GM21447 (cell line): ENCODE measurements at regions not wholly inside any gene's neighbourhood (a gene's known extent, or its start where the extent isn't known, plus 50 kb on each side); places are given as distances from the start of the nearest gene placed in this dataset.
"Not testable (repeated sequence)": the region's sequence is repeated elsewhere in the genome, so short reads cannot be mapped to it uniquely, and the experiment has no call there.

Experiments
- ATAC-seq: cut with Tn5 transposase; IDR thresholded peaks from one replicate; pipeline ENCODE4 v1.9.1; 2021; ENCODE audit not compliant: unreplicated experiment

DNA sequence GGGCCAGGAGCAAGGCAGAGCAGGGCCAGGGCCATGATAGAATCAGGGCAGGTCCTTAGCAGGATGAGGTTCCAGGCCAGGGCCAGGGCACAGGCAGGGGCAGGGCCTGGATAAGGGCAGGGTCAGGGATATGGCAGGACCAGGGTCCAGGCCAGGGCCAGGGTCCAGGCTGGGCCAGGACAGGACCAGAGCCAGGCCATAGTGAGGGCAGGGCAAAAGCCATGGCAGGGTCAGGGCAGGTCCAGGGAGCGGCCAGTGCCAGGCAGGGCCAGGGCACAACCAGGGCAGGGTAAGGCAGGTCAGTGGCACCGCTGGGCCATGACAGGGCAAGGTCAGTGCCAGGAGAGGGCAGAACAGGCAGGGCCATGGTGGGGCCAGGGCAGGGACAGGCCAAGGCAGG, 152.2 kb downstream of the LIPI start:
- no peak for ATAC-seq

DNA sequence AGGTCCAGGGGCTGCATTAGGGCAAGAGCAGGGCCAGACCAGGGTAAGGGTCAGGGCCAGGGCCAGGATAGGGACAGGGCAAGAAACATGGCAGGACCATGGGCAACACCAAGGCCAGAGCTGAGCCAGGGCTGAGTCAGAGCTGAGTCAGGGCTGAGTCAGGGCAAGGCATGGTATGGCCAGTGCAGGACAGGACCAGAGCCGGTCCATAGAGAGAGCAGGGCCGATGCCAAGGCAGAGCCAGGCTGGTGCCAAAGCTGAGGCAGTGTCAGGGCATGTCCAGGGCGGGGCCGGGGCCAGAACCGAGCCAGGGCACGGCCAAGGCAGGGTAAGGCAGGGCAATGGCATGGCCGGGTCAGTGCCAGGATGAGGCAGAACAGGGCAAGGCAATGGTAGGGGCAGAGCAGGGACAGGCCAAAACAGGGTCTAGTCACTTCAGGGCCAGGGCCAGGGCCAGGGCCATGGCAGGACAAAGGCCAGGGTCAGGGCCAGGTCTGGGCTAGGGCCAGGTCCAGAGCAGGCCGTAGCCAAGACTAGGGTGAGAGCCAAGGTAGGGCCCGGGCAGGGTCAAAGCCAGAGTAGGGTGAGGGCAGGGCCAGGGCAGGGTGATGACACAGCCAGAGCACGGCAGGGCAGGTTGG, 152.8 kb downstream of the LIPI start:
- not testable (repeated sequence) for ATAC-seq

DNA sequence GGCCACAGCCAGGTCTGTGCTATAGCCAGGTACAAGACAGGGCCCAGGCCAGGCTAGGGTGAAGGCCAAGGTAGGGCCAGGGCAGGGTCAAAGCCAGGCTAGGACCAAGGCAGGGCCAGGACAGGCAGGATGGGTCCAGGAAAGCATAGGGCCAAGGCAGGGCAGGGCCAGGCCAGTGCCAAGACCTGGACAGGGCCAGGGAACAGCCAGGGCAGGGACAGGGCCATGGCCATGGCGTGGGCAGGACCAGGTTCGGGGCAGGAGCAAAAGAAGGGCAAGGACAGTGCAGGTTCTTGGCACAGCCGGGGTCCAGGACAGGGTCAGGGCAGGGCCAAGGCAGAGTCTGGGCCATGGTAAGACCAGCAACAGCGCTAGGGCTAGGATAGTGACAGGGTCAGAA, 153.4 kb downstream of the LIPI start:
- ATAC-seq = no peak

DNA sequence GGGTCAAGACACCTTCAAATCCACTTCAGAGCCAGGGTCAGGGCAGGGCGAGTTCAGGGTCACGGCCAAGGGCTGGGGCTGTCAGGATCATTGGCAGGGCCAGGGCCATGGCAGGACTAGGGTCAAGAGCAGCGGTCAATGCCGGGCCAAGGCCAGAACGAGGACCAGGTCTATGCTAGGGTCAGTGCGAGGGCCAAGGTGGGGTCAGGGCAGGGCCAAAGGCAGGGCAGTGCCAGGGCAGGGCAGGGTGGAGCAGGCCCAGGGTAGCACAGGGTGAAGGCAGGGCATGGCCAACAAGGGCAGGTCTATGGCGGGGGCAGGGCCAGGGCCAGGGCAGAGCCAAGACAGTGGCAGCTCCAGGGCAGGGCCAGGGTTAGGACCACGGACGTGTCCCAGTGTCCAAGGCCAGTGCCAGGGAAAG, 154.0 kb downstream of the LIPI start:
- no peak for ATAC-seq

GRCh38 chr21:14055746-14056515, 154.8 kb downstream of the LIPI start:
- not testable (repeated sequence) for ATAC-seq

GRCh38 chr21:14054682-14055081, 156.1 kb downstream of the LIPI start:
- no peak for ATAC-seq

- no peak for ATAC-seq
These were observed 160.6 kb downstream of the LIPI start for GRCh38 chr21:14050121-14050520.

DNA sequence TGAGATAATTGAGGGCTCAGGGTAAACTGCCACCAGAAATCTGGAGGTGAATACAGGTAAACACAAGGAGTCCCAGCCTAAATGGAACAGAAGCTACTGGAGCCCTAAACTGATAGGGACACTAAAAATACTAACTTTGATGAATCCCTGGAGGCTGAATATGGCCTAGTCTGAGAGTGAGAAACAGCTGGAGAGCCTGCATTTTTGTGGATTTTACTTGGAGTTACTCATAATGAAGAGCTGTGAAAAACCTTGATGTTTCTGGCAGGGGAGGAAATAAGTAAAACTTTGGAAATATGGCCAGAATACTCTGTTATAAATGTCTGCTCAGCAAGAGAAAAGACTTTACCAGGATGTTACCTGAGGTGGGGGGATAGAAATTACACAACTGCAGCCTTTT, 164.4 kb downstream of the LIPI start:
- ATAC-seq = no peak

DNA sequence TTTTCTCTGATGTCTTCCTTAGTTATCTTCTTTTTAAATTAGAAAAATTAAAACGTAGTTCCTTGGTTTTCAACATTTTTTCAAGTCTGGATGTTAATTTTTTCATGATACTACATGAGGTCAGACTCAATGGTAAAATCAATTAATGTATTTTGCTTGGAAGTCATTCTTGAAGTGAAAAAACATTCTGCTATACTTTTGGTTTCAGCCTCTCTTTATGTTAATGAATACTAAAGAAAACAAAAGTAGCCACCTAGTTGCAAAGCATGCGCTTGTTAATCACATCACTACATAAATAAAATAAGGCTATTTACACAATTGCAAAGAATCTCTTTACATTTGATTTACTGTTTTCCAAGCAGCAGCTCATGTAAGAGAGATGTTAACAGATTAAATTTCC, 170.4 kb downstream of the LIPI start:
- ATAC-seq = no peak

GRCh38 chr21:14028619-14029018, 182.1 kb downstream of the LIPI start:
- ATAC-seq = not testable (repeated sequence)

GRCh38 chr21:14027235-14027869, 183.4 kb downstream of the LIPI start:
- peak; percentile 100 for ATAC-seq

DNA sequence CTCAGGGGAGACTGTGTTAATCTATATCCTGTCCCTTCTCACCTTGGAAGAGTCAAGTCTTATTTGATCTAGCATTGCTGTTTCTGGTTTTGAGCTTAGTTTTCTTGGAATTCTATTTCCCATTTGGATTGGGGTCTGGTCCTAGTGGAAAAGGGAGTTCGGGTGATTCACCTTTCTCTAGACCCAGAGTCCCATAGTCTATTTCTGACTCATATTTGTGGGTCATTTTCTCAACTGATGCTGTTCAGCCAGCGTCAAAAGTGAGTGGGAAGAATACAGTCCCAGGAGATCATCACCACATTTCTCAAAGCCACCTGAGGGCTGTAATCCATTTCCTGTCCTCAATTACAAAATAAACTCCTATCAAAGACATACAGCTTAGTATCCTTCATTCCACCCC, 190.6 kb downstream of the LIPI start:
- ATAC-seq = not testable (repeated sequence)

DNA sequence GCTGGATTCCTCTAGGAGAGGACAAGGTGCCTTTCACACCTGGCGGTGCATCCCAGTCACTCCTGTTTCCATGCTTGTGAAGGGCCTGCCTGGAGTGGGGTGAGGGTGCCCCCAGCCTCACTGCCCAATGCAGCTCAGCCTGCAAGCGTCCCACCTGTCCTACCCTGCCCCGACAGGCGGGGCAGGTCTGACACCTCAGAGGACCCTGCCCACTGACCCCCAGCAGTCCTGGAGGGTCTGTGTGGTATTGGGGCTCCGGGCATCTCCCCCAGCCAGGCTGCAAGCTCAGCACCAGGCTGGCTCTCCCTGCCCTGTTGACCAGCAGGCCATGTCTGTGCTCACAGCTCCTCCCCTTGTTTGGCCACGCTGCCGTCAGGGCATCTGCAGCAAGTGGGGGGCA, 194.9 kb downstream of the LIPI start:
- not testable (repeated sequence) for ATAC-seq

DNA sequence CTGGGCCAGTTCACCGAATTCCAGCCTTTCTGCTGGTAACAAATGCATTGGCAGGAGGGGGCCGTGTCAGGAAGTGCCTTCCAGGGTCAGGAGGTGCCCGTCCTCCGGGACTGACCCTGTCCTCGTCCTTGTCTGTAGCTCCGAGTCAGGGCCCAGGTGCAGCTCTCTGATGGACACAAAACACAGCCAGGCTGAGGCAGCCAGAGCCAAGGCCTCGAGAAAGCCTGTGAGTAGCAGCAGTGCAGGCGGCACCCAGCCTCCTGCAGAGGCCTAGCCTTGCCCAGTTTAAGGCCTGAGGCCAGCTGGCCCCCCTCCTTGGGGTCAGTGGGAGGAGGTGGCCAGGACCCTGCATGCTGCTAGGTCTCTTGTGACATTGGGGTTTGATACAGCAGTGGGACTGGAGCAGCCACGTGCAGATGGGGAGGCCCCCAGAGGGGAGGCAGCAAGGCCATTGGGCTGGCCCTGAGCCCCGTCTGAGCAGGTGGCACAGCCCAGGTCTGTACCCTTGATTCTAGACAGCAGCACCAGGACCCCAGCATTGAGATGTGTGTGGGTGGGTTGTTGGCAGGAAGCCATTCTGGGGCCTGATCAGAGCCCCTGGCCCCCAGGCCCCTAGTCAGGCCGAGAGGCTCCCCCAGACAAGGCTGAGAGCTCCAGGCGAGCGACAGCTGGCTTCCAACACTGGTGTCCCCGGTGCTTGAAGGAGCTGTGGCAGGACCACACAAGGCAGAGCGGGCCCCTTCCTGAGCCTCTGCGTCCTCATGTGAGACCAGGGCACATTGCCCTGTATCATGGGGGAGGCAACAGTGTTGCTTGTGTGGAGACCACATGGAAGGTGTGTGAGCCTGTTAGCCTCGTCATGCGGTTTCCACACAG, 196.9 kb downstream of the LIPI start:
- not testable (repeated sequence) for ATAC-seq

GRCh38 chr21:14013056-14013603, 197.6 kb downstream of the LIPI start:
- ATAC-seq = no peak

- ATAC-seq = no peak
These were observed 198.3 kb downstream of the LIPI start for GRCh38 chr21:14012409-14012808.

GRCh38 chr21:14011751-14012150, 199.0 kb downstream of the LIPI start:
- ATAC-seq = not testable (repeated sequence)

DNA sequence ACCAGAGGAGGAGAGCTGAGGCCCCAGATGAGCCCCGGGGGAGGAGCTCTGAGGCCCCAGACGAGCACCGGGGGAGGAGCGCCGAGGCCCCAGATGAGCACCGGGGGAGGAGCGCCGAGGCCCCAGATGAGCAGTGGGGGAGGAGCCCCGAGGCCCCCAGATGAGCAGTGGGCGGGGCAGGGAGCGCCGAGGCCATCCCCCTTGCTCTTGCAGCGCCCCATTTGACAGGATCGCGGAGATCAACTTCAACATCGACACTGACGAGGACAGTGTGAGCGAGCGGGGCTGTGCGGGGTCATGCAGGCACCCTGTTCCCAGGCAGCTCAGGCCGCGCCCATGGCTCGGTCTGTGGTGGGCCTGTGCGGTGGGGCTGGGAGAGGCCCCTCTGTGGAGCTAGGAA, 199.6 kb downstream of the LIPI start:
- not testable (repeated sequence) for ATAC-seq

- ATAC-seq = no peak
These were observed 200.0 kb downstream of the LIPI start for GRCh38 chr21:14010729-14011128.

DNA sequence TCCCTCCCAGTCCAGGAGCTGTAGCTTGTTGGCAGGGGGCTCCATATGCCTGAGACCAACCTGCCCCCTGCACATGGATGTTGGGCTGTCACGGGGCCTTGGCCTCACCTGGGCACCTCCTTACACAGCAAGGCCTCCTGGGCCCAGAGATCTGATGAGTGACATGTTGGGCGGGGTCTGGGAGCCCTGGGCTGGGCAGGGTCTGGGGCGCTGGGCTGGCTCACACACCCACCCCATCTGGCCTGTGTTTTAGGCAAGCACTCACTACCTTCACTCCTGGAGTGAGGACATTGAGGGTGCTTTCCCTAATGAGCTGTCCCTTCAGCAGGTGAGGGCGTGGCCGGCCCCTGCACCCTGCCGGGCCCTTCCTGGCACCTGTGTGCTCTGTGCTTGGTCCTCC, 200.8 kb downstream of the LIPI start:
- not testable (repeated sequence) for ATAC-seq
